ENCODE measurements at regions not wholly inside any gene's neighbourhood (a gene's known extent, or its start where the extent isn't known, plus 50 kb on each side); places are given as distances from the start of the nearest gene placed in this dataset.
"Not testable (repeated sequence)": the region's sequence is repeated elsewhere in the genome, so short reads cannot be mapped to it uniquely, and the experiment has no call there.

DNA sequence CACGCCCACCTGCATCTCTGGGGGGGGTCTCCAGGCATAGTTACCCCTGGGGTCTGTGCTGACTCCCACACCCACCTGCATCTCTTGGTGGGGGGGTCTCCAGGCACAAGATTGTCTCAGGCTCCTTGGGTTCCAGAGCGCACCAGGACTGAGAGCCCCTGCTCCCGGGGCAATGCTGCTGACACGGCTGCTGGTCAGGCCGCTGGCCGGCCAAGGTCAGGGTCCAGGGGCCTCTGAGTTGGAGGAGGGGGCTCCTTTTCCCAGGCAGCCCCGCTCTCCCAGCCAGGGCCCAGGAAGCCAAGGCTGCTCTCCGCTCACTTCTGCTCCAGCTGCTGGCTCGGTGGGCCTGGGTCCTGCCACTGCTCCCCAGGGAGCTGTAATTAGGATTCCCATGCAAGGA, 77.3 kb upstream of the SFSWAP start:
- DNase-seq (ENCODE audit: low read depth) = not testable (repeated sequence)

DNA sequence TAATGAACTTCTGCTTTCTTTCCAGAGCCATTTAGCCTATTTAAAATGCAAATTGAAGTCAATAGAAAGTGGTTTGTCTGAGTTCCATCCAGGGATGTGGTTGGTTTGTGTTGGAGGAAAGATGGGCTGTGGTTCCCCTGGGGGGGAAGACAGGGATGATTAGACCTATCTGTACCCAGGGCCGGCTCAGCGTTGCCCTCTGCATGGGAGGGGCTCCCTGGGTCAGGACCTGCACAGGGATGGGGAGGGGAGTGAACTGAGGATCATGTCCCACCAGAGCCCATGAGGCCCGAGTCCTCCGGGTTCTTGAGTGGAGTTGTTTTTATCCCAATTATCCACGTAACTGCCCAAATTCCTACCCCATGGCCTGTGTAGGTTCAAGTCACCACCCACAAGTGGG, 76.9 kb upstream of the SFSWAP start:
- DNase-seq (ENCODE audit: low read depth) = no peak

DNA sequence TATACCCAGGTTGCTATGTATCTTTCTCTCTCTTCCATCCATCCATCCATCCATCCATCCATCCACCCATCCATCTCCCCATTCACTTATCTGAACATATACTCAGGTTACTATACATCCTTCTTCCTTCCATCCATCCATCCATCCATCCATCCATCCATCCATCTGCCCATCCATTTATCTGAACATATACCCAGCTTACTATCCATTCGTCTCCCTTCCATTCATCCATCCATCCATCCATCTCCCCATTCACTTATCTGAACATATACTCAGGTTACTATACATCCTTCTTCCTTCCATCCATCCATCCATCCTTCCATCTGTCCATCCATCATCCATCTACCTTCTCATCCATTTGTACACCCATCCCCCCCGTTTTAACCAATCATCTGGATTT, 75.9 kb upstream of the SFSWAP start:
- not testable (repeated sequence) for DNase-seq (ENCODE audit: low read depth)

DNA sequence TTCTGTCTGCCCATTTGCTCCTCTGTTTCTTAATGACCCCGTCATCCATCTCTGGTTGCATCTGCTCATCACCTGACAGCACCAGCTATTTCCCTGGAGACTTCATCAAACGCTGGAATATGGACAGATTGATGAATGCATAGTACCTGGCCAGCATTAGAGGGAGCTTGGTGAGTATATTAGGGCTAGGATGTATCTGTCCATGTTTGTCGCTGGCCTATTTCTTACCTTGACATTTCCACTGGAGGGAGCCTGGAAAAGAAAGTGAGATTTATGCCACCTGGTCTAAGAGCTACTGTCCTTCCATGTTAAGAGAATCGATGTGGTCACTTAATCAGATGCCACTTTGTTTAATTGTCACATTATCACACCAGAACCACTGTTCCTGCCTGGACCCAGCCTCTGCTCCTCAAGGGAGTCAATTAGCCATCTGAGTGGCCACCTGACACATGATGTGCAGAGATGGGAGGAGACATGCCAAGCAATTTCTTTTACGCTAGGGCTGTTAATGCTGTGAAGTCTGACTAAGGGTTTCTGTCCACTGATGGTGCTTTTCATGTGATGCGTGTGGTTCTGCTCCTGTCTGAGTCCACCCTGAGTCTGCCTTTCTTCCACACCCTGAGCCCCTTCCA, 75.3 kb upstream of the SFSWAP start:
- no peak for DNase-seq (ENCODE audit: low read depth)

DNA sequence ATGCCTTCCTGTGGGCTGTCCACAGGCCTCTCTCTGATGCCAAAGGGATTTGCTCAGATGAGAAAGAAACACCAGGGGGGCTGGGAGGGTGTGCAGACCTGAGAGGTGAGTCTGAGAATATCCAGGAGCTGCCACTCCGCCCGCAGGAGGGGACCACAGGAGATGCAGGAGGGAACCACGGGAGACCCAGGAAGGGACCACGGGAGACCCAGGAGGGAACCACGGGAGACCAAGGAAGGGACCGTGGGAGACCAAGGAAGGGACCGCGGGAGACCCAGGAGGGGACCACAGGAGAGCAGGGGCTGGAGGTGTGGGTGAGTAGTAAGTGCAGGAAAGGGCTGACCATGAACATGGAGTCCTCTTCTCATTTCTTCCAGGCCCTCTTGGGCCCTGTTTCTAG, 74.6 kb upstream of the SFSWAP start:
- no peak for DNase-seq (ENCODE audit: low read depth)

DNA sequence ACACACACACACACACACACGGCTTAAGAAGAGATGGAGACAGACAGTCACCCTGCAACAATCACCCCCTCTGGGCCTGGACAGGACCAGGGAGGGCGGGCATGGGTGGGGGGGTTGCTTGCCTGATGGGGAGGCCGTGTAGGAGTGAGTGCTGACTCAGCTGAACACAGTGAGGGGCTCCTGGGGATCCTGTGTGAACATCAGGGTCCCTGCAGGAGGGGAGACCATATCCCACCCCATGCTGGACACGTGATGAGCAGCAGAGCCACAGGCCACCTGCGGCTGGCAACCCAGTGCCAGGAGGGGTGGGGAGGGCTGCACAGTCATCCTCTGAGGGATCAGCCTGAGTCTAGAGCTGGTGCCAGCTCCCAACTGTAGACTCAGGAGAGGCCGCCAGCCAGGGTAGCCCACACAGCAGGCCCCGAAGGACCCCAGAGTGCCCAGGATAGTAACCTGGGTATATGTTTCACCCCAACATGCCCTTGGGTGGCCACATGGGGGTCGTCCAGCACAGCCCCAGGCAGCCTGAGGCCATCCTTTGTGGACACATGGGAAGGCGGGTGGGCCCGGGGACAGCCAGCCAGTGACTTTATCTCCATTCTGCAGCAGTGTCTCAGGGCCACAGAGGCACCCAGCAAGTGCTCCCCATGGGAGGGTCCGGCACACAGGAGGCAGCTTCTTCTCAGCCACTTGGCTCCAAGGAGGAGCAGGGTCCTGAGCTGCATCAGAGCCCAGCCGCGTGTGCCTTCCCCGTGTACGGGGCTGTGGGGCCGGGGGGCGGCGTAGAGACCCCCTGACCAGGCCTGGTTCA, 73.7 kb upstream of the SFSWAP start:
- DNase-seq (ENCODE audit: low read depth) = no peak

DNA sequence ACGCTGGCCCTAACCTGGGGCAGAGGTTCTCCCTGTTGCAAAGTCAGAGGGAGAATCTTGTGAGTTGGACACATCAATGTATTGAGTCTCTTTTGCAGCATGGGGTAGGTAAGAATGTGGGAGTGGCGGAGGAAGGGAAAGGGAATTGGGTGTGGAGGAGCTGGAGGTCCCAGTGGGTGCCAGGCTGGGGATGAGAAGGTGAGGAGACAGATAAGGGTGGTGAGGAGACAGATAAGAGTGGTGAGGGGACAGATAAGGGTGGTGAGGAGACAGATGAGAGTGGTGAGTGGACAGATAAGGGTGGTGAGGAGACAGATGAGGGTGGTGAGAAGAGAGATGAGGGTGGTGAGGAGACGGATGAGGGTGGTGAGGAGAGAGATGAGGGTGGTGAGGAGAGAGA, 72.9 kb upstream of the SFSWAP start:
- DNase-seq (ENCODE audit: low read depth) = no peak

DNA sequence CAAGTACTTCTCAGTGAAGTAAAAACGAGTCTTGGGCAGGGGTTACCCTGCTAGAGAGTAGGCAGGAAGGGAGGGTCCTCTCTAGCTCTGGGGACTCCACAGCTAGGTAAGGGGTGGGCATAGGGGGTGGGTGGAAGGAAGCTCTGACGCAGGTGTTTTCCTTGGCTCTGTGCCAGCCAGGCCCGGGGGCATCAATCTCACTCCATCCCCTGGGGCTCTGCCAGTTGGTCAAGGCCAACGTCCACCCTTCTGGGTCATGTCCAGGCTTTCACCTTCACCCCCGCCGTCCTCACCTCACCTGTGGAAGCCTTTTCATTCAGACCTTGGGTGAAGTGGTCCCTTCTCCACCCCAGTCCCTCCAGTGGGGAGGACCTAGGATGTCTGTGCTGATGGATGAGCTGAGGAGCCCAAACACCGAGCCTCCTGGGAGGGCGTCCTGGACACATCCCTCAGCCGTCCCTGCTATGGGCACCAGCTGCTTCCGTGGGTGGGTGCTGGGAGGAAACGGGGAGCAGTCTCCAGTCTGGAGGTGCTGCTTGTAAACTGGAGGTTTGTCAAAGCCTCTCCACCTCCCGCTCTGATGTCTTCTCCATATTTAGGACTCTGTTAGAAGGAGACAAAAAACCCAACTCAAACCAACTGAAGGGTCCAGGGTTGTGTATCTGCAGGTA, 71.5 kb upstream of the SFSWAP start:
- DNase-seq (ENCODE audit: low read depth) = no peak

DNA sequence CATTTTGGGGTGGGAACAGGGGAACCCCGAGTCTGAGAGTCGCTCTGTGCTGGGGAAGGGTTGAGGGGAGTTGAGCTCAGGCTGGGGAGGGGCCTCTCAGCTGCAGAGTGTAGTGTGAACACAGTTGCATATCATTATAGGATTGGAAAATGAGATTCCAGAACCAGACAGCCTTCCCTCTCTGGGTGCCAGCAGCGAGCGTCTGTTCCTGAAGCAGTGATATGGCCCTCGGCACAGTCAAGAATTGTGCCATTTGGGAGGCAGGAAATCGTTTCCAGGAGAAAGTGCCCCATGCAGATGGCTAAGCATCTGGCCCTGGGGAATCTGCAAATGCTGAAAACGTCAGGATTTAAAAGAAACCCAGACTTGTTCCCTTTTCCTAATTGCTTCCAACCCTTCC, 70.4 kb upstream of the SFSWAP start:
- DNase-seq (ENCODE audit: low read depth) = no peak

DNA sequence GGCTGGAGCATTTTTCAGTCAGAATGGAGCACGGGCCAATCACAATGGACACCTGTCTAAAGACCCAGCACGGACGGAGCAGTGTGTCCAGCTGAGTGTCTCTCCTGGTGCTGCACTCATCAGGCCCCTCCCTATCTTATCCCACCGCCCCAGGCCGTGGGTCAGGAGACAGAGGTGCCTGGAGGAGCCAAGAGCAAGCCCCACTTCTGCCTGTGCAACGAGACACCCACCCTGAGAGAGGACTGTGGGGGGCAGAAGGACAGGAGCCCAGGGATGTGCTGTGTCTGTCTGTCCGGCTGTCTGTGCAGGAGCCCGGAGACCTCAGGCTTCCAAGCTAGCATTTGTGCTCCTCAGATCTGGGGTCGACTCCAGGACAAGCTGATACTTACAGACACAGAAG, 69.6 kb upstream of the SFSWAP start:
- no peak for DNase-seq (ENCODE audit: low read depth)

DNA sequence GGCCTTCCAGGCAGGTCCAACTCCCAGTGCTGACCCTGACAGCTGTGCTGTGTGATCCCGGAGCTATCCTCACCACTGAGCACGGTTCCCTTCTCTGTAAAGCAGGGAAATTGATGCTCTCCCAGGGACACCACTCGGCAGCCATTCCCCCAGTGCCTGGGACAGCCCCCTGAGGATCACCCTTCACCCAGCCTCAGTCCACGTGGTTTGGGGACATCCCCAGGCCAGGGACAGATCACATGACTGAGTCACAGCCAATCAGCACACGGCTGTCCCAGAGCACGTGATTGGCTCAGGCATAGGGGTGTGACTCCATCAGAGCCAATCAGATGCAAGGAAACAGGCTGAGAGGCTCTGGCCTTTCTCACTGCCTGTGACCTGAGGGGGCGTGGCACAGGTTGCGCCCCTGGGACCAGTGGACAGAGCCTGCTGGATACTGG, 68.8 kb upstream of the SFSWAP start:
- no peak for DNase-seq (ENCODE audit: low read depth)

DNA sequence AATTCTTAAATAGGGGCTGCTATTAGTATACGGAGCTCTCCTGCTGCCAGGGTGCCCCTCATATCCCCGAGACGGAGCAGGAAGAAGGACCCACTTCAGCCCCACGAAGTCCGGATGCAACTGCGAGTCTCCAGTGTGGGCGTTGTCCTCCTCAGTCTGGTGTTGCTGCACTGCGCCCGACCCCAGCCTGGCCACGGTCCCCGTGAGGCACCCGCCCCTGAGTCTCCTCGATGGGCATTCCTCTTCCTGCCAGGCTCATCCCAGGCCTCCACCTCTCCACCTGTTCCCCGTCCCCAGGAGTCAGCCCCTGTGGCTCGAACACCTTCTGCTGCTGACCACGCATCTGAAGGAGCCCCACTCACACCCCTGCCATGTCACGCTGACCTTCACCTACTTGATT, 68.1 kb upstream of the SFSWAP start:
- no peak for DNase-seq (ENCODE audit: low read depth)

DNA sequence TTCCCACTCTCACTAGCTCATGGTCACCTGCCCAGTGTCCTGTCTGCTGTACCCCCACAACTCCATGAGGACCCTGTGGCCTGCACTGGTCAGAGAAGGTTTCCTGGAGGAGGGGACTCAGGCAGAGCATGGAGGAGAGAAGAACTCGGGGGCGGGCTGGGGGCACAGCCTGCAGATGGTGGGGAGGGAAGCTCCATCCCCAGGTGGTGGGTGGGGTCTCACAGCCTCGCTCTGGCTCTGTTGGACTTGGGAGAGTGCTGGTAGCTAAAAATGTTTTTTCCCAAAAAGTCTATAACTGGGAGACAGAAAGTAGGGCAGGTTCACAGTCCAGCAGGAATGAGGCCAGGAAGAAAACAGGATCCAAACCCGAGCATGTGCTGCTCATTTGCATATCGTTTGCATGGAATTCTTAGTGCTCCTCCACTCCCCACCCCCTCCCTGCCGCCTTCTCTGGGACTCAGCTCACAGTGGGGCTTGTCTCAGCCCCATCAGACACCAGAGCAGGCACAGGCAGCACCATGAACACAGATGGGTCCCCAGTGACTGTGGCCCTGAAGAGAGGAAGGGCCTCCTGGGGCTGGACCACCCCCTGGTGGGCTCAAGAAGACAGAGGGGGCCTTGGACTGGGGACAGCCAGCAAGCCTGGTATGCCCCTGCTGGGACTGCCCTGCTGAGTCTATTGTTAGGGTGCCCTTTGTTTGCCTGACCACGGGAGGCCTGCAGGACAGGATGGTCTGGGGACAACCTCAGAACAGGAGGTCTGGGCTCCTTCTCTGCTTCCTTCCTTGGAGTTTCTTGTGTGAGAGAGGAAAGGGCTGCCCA, 67.0 kb upstream of the SFSWAP start:
- no peak for DNase-seq (ENCODE audit: low read depth)

DNA sequence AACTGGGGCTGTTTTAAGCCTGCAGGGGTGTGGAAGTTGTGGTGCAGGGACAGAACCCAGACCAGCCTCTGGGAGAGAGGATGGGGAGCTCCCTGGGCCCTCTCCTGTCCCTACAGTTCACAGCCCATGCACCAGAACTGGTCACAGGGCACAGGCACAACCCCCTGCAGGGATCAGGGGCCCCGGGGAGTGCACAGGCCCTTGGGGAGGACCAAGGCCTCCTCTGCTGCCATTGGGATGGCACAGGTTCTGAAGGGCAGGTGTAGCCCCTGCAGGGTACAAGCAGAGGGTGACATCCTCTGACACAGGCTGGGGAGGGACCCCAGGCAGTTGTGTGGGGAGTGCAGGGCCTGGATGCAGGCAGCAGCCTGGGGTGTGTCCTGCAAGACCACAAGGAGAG, 66.4 kb upstream of the SFSWAP start:
- no peak for DNase-seq (ENCODE audit: low read depth)

DNA sequence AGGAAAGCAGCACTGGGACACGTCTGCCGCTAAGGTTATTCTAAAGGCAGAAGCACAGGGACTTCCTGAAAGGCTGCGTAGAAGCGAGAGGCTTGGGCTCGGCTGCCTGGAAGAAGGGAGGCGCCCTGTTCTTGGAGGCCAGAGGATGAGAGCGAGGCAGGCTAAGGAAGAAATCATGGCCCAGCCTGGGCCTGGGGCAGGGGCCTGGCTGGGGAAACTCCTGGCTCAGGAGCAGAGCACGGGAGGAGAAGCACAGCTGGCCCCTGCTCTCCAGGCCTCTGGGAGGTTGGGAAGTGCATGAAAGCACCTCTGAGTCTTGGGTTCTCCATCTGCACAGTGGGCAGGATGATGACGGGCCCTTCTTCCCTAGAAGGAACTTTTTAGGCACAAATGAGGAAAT, 66.0 kb upstream of the SFSWAP start:
- not testable (repeated sequence) for DNase-seq (ENCODE audit: low read depth)

DNA sequence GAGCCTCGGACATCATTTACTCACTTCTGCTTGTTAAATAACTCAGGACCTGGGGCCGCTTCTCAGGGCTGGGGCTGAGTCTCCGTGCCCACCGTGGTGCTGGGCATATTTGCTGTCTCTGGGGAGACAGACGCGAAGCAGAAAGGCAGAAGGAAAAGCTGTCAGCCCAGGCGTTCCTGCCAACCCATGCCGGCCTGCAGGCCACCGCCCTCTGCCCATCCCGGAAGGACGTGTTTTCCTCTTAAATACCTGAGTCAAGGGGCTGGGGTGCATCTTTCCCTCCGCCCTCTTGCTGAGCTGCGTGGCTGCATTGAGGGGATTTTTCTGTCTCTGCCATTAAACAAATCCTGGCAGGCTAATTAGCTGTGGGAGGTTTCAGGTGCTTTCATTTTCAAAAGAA, 65.3 kb upstream of the SFSWAP start:
- DNase-seq (ENCODE audit: low read depth) = not testable (repeated sequence)

DNA sequence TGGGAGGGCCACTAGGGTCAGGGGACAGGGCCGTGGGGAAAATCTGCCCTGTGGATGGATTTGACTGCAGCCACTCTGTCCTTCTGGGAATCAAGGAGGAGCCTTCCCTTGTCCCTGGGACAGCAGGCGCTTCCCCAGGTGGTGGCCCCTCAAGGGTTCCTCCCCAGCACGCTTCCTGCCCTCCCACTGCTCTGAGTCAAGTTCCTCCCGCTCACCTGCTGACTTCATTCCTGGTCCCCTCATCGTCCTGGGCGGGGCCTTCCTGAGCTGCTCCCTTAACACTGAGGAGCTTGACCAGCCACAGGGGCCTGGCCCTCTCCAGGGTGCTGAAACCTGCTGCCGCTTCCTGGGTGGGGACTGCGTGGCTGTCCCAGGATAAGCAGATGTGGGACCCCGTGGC, 64.4 kb upstream of the SFSWAP start:
- DNase-seq (ENCODE audit: low read depth) = not testable (repeated sequence)

DNA sequence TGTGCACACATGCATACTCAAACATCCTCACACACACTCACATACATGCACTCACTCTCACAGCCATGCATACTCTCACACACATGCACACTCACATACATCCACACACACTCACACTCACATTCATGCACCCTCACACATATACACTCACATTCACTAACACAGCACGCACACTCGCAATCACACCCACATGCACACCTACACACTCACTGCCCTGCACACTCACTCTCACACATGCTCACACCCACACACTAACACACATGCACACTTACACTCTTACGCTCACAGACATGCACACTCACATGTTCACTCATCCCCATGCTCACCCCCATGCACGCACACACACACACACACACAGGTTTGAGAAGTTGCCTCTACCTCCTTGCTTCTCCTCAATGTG, 63.2 kb upstream of the SFSWAP start:
- DNase-seq (ENCODE audit: low read depth) = no peak

DNA sequence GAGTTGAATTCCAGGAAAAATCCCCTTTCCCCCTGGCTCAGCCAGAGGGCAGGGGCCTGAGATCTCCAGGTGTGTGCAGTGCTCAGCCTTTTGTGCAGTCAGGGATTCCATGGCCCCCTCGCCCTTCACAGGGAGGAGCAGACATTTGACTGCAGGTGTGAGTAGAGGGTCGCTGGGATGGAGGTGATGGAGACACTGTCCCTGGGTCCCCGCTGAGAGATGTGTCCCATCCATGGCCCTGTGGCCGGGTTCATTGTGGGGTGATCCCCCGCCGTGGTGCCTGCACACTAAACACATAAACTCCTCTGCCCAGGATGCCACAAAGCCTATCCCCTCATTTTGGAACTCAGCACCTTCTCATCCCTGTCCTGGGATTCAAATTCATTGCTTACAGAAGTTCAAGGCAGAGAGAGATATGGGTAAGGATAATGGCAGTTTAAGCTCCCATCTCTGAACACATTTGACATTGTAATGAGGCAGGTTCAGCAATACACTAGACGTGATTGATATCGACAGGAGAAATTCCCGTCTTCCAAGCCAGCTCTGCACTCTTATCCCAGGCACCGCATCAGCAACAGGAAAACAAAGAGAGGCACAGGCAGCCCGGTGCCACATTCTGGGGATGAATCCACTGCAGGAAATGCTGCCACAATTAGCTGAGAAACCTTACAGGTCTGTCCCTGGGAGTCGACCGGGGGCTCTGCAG, 55.3 kb upstream of the SFSWAP start:
- DNase-seq (ENCODE audit: low read depth) = not testable (repeated sequence)

DNA sequence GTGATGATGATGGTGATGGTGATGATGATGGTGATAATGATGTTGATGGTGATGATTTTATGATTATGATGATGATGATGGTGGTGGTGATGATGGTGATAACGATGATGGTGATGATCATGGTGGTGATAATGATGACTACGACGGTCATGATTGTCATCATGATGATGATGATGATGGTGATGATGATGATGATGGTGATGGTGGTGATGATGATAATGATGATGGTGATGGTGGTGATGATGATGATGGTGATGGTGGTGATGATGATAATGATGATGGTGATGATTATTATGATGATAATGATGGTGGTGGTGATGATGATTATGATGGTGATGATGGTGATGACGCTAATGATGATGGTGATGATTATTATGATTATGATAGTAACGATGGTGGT, 54.1 kb upstream of the SFSWAP start:
- DNase-seq (ENCODE audit: low read depth) = not testable (repeated sequence)

DNA sequence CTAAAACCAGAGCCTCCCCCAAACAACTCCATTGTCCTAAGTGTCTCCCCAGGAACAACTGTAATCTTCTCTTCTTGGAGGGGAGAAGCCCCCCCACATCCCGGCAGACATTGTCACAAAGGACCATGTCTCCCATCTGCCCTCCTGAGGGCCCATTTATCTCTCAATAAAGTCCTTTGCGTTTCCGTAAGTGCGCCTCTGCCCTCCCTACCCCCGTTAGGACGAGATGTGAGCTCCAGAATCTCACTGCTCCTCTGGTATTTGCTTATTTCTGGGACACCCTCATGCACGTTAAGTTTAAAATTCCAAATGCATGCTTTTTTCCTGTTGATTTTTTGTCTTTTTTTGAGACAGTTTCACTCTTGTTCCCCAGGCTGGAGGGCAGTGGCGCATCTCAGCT, 52.3 kb upstream of the SFSWAP start:
- DNase-seq (ENCODE audit: low read depth) = not testable (repeated sequence)

DNA sequence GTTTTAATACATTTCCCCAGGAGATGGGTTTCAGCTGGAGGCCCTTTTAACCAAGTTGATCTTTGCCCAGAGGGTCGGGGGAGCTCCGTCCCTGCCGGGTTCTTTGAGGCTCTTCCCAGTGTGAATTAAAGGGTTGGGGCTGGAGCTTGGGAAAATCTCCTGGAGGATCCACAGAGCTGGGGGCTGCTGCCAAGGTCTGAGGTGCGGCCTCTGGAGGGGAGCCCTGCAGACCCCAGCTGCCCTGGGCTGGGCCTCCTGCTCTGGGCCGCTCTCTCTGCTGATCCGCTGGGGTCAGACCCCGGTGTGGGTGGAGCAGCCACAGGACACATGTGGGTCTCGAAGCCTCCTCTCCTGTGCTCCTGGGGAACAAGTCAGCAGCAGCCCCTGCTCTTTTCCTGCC, 51.4 kb upstream of the SFSWAP start:
- not testable (repeated sequence) for DNase-seq (ENCODE audit: low read depth)

Measured in iris pigment epithelial cell (primary cell).